HG03039 (cell line): ENCODE measurements at regions not wholly inside any gene's neighbourhood (a gene's known extent, or its start where the extent isn't known, plus 50 kb on each side); places are given as distances from the start of the nearest gene placed in this dataset.

Experiments
- ATAC-seq: cut with Tn5 transposase; IDR thresholded peaks from one replicate; pipeline ENCODE4 v1.9.1; 2021; ENCODE audit warnings: mild to moderate bottlenecking, moderate library complexity; ENCODE audit not compliant: unreplicated experiment

DNA sequence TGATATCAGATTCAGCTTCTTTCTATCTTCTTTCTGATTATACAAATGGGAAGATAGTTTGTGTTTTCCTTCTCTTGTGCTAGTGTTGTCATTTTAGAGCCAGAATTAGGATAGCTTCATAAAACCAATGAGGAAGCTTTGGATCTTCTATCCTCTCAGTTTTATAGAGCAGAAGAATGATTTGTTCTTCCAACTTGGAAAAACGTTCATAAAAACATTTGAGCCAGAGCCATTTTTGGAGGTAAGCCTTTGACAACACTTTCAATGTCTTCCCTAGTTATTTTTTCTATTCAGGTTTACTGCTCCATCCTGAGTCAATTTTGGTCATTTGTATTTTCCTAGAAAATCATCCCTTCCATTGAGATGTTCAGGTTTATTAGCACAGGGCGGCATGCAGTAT, 91.2 kb upstream of the MYOCD start:
- ATAC-seq: no peak

DNA sequence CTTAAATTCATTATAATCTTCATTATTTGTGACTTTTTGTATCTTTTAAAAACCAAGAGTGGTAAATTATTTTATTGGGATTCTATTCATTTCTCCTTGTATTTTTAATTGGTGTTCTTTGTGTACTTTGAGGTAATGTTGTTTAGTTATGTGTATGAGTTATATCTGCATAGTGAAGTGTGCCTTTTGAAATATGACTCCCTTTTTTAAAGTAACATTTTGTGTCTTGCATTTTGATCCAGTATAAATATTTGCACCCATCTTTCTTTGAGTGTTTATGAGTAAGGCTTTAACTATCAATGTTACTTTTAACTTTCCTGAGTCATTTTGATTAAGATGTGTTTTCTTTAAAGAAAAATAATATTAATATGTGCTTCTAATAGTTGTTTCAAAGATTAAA, 90.0 kb upstream of the MYOCD start:
- ATAC-seq: no peak

GRCh38 chr17:12579288-12579687, 86.4 kb upstream of the MYOCD start:
- no peak for ATAC-seq

GRCh38 chr17:12580640-12581039, 85.0 kb upstream of the MYOCD start:
- no peak for ATAC-seq

DNA sequence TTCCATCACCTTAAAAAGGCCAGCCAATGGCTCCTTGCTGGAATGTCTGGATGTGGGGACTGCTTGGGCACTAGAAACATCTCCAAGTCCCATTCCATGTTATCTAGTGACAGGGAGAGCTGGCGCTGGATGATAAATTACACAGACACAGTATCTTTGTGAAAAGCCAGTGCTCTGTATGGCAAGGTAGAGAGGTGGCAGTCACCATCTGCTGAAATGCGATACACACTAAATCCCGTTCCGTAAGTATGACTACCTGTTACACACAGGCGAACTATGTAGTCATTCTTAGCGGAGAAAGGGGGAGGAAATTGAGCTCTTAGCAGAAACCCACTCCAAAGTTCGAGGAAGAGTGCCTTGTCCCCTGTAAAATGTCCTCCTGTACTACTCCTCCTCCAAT, 81.0 kb upstream of the MYOCD start:
- ATAC-seq: no peak

- ATAC-seq: no peak
These were observed 77.2 kb upstream of the MYOCD start for GRCh38 chr17:12588531-12588930.

DNA sequence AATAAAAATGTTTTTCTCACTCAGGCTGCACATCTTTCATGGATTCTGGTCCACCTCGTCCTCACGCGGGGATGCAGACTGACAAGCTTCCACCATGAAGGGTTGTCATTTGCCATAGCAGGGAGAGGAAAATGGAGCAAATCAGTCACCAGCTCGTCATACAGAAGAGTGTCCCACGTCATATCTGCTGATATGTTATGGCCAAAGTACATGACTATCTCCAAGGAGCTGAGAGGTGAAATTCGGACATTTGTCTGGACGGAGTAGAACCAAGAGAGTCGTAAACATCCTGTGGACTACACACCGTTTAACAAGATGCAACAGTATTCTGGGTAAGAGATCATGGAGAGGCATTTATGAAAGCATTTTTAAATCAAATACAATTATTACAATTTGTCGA, 75.3 kb upstream of the MYOCD start:
- ATAC-seq: no peak

GRCh38 chr17:12591021-12591735, 74.5 kb upstream of the MYOCD start:
- no peak for ATAC-seq

DNA sequence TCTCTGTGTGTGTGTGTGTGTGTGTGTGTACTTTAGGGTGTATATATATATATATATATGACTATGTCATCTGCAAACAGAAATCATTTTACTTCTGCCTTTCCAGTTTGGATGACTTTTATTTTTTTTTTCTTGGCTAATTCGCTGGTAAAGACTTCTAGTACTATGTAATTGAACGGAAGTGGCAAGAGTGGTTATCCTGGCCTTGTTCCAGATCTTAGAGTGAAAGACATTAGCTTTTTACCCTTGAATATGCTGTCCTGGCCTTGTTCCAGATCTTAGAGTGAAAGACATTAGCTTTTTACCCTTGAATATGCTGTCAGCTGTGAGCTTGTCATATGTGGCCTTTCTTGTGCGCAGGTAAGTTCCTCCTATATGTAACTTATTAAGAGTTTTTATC, 72.7 kb upstream of the MYOCD start:
- ATAC-seq: no peak

DNA sequence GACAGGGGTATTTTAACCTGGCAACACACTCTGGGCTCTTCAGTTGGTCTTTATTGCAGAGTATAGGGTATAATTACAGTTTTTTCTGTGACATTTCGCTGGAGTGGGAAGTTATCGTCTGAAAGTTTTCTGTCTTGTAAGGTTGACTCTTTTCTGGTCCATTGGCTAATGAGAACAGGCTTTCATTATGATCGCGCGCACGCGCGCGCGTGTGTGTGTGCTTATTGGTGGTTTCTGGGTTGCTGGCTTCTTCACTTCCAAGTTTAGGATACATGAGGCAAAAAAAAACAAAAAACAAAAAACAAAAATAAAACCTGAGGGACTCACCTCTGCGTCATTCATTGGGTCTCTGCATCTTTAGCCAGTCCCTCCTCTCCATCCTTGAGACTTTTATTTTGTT, 68.7 kb upstream of the MYOCD start:
- ATAC-seq: no peak

DNA sequence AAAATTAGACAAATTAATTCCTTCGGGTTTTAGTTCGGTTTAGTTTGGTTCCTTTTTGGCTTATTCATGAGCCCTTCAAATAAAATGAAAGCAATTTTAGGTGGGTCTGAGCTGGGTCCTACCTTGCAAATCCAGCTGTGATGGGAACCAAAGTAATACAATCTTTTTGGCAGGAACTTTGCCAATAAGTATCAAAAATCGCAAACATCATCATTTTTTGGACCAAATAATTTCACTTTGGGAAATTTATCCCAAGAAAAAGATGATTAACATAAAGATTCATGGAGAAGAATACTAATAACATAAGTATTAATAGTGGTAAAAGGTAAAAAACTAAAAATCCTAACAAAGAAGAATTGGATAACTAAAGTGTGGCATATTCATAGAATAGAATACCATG, 67.8 kb upstream of the MYOCD start:
- no peak for ATAC-seq

DNA sequence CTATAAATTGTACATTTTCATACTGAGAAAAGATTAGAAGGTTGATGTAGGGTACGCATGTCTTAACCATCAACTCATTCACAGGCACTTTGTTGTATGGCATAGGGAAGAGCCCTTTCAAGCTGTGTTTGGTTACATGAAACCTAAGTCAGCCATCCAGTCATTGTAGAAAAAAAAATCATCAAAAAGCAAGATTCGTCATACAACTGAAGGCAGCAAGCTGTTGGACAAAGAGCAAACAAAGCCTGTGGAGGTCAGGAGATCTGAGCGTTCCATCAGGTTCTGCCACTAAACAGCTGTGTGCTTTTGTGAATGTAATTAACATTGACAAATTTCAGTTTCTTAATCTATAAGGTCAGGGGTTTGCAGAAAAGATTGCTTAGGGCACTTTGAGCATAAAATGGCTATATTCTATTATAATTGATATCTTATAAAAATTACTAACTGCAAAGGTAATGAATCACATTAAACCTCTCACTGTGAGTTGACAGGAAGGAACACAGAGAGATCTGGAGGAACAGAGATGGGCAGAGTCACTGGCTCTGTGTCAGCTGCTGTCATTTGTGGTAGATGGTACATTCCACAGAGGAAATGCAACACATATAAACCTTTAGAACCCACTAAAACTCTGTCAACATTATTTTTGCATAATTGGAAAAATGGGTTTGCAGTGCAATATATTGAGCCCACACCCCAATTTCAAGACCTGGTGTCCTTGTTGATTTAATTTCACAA, 66.3 kb upstream of the MYOCD start:
- ATAC-seq: no peak

- ATAC-seq: no peak
These were observed 65.3 kb upstream of the MYOCD start for GRCh38 chr17:12600349-12600748.

- ATAC-seq: no peak
These were observed 62.1 kb upstream of the MYOCD start for GRCh38 chr17:12603566-12603965.

GRCh38 chr17:12605222-12605621, 60.5 kb upstream of the MYOCD start:
- no peak for ATAC-seq

GRCh38 chr17:12613566-12613965, 52.1 kb upstream of the MYOCD start:
- no peak for ATAC-seq
